GM12878 (cell line): ENCODE measurements at regions not wholly inside any gene's neighbourhood (a gene's known extent, or its start where the extent isn't known, plus 50 kb on each side); places are given as distances from the start of the nearest gene placed in this dataset.
A peak's percentile ranks its signal among the peaks of the same experiment; 100 is the strongest.

Experiments
- BCLAF1 ChIP-seq: fragments of 450-650 bp; IDR thresholded peaks from 2 replicates; pipeline ENCODE4 v1.6.1; 2017; ENCODE audit warnings: antibody characterized with exemption, mild to moderate bottlenecking, moderate library complexity
- CEBPZ ChIP-seq: fragments of 150-350 bp; IDR thresholded peaks from 2 replicates; pipeline ENCODE4 v1.6.1; 2016; ENCODE audit warnings: low read depth, low read length
- CHD1 ChIP-seq: IDR thresholded peaks from 2 replicates; pipeline ENCODE4 v1.6.1; 2012; ENCODE audit warnings: low read depth, low read length, improper control_type of control experiment
- CUX1 ChIP-seq: IDR thresholded peaks from 2 replicates; pipeline ENCODE4 v1.6.1; 2012; ENCODE audit warnings: improper control_type of control experiment, low read depth, low read length; ENCODE audit not compliant: insufficient replicate concordance
- HDGF ChIP-seq: fragments of 450-650 bp; IDR thresholded peaks from 2 replicates; pipeline ENCODE4 v1.6.1; 2016; ENCODE audit warnings: antibody characterized with exemption
- MAX ChIP-seq: IDR thresholded peaks from 2 replicates; pipeline ENCODE4 v1.6.1; 2012; ENCODE audit warnings: low read depth, low read length, improper control_type of control experiment
- MEF2B ChIP-seq: fragments of 450-650 bp; IDR thresholded peaks from 2 replicates; pipeline ENCODE4 v1.6.1; 2018; ENCODE audit warnings: mild to moderate bottlenecking, moderate library complexity; ENCODE audit not compliant: partially characterized antibody, poor library complexity, severe bottlenecking
- MYB ChIP-seq: fragments of 150-350 bp; IDR thresholded peaks from 2 replicates; pipeline ENCODE4 v1.6.1; 2014; ENCODE audit warnings: mild to moderate bottlenecking, low read depth, low read length, borderline replicate concordance
- POLR2AphosphoS2 ChIP-seq: IDR thresholded peaks from 2 replicates; pipeline ENCODE4 v1.6.1; 2011; ENCODE audit warnings: low read depth, mild to moderate bottlenecking, low read length, improper control_type of control experiment, moderate library complexity
- SMAD5 ChIP-seq: IDR thresholded peaks from 2 replicates; pipeline ENCODE4 v1.6.1; 2016; ENCODE audit warnings: antibody characterized with exemption, low read depth
- TARDBP ChIP-seq: IDR thresholded peaks from 2 replicates; pipeline ENCODE4 v1.6.1; 2016; ENCODE audit warnings: borderline replicate concordance
- ZBTB40 ChIP-seq: fragments of 450-650 bp; IDR thresholded peaks from 2 replicates; pipeline ENCODE4 v1.6.1; 2016; ENCODE audit warnings: mild to moderate bottlenecking, moderate library complexity, borderline replicate concordance
- ZNF384 ChIP-seq: IDR thresholded peaks from 2 replicates; pipeline ENCODE4 v1.6.1; 2012; ENCODE audit warnings: low read depth, mild to moderate bottlenecking, low read length, improper control_type of control experiment, borderline replicate concordance

- TF ChIP-seq CUX1: peak; percentile 72
- no peak for TF ChIP-seq ZNF384
- no peak for TF ChIP-seq POLR2AphosphoS2
- TF ChIP-seq SMAD5: no peak; the same call in 1 of the 2 replicates
- TF ChIP-seq MEF2B: peak; percentile 61
- 0 out of 2 replicates have a peak, but pooled peaks have one; percentile 43 for TF ChIP-seq TARDBP
- no peak for TF ChIP-seq MYB
- TF ChIP-seq HDGF: no peak
- no peak for TF ChIP-seq ZBTB40
- no peak for TF ChIP-seq CEBPZ
- no peak for TF ChIP-seq BCLAF1
- TF ChIP-seq MAX: no peak
- no peak for TF ChIP-seq CHD1
Observed at GRCh38 chr1:235022981-235023710, 105.5 kb downstream of the TOMM20 start (continued).
